ENCODE measurements at regions not wholly inside any gene's neighbourhood (a gene's known extent, or its start where the extent isn't known, plus 50 kb on each side); places are given as distances from the start of the nearest gene placed in this dataset.

- Histone ChIP-seq H3K27me3 (ENCODE audit: insufficient read depth, low read length) (peaks cover 15% of the 10 kb centered on the region), H3K4me1 (ENCODE audit: insufficient read depth, low read length) (no peaks in the 10 kb centered on the region), H3K9me3 (ENCODE audit: insufficient read depth, low read depth, low read length) (no peaks in the 10 kb centered on the region), H3K36me3 (ENCODE audit: insufficient read depth, low read length) (no peaks in the 10 kb centered on the region), H3K9ac (ENCODE audit: low read length) (no peak overlapping the region), H3K4me2 (ENCODE audit: low read length) (no peak overlapping the region), H3K27ac (ENCODE audit: low read depth, low read length) (no peak overlapping the region), H3K79me2 (ENCODE audit: insufficient read depth, low read length) (no peaks in the 10 kb centered on the region), H4K20me1 (ENCODE audit: insufficient read depth, low read length) (peaks cover 3% of the 10 kb centered on the region), H2AFZ (ENCODE audit: low read depth, low read length) (no peak overlapping the region), H3K4me3 (ENCODE audit: insufficient read depth, low read depth, low read length) (no peak overlapping the region)
- no peak for TF ChIP-seq EZH2 (IDR thresholded peaks at IDR 0.05; ENCODE audit: insufficient read depth, low read length)
- TF ChIP-seq, protein P1, sequence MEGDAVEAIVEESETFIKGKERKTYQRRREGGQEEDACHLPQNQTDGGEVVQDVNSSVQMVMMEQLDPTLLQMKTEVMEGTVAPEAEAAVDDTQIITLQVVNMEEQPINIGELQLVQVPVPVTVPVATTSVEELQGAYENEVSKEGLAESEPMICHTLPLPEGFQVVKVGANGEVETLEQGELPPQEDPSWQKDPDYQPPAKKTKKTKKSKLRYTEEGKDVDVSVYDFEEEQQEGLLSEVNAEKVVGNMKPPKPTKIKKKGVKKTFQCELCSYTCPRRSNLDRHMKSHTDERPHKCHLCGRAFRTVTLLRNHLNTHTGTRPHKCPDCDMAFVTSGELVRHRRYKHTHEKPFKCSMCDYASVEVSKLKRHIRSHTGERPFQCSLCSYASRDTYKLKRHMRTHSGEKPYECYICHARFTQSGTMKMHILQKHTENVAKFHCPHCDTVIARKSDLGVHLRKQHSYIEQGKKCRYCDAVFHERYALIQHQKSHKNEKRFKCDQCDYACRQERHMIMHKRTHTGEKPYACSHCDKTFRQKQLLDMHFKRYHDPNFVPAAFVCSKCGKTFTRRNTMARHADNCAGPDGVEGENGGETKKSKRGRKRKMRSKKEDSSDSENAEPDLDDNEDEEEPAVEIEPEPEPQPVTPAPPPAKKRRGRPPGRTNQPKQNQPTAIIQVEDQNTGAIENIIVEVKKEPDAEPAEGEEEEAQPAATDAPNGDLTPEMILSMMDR (IDR thresholded peaks at IDR 0.05; ENCODE audit: insufficient read depth, low read depth, low read length), result no peak
- DNase-seq (ENCODE audit: low read depth) (no peak), FAIRE-seq (no peak)
- Mint-ChIP-seq H3K27me3 (ENCODE audit: low read depth, unreplicated experiment) (peaks cover 86% of the 10 kb centered on the region), H3K4me1 (ENCODE audit: low read depth, unreplicated experiment) (no peaks in the 10 kb centered on the region), H3K27ac (ENCODE audit: unreplicated experiment) (no peak overlapping the region), H3K9me3 (ENCODE audit: unreplicated experiment) (peaks cover 4% of the 10 kb centered on the region), H3K36me3 (ENCODE audit: low read depth, unreplicated experiment) (no peaks in the 10 kb centered on the region), H3K4me3 (ENCODE audit: unreplicated experiment) (no peak overlapping the region)
These were observed 100.2 kb downstream of the MRM1 start for GRCh38 chr17:36701429-36702099.

GRCh38 chr17:36702636-36703035 lies 101.3 kb downstream of the MRM1 start:
- Histone ChIP-seq H3K4me2 (ENCODE audit: low read length) (no peak overlapping the region), H3K9ac (ENCODE audit: low read length) (no peak overlapping the region), H2AFZ (ENCODE audit: low read depth, low read length) (no peak overlapping the region), H3K9me3 (ENCODE audit: insufficient read depth, low read depth, low read length) (no peaks in the 10 kb centered on the region), H3K27ac (ENCODE audit: low read depth, low read length) (no peak overlapping the region), H3K4me1 (ENCODE audit: insufficient read depth, low read length) (no peaks in the 10 kb centered on the region), H3K36me3 (ENCODE audit: insufficient read depth, low read length) (no peaks in the 10 kb centered on the region), H3K27me3 (ENCODE audit: insufficient read depth, low read length) (peaks cover 15% of the 10 kb centered on the region), H3K4me3 (ENCODE audit: insufficient read depth, low read depth, low read length) (no peak overlapping the region), H4K20me1 (ENCODE audit: insufficient read depth, low read length) (peaks cover 3% of the 10 kb centered on the region), H3K79me2 (ENCODE audit: insufficient read depth, low read length) (no peaks in the 10 kb centered on the region)
- no peak for DNase-seq (ENCODE audit: low read depth)
- TF ChIP-seq, protein P1 (IDR thresholded peaks at IDR 0.05; ENCODE audit: insufficient read depth, low read depth, low read length), result no peak
- TF ChIP-seq EZH2 (IDR thresholded peaks at IDR 0.05; ENCODE audit: insufficient read depth, low read length), result no peak
- H3K36me3 Mint-ChIP-seq (ENCODE audit: low read depth, unreplicated experiment), result no peaks in the 10 kb centered on the region
- peaks cover 82% of the 10 kb centered on the region for H3K27me3 Mint-ChIP-seq (ENCODE audit: low read depth, unreplicated experiment)
- H3K4me3 Mint-ChIP-seq (ENCODE audit: unreplicated experiment), result no peak overlapping the region
- no peak overlapping the region for H3K27ac Mint-ChIP-seq (ENCODE audit: unreplicated experiment)
- H3K4me1 Mint-ChIP-seq (ENCODE audit: low read depth, unreplicated experiment), result no peaks in the 10 kb centered on the region
- H3K9me3 Mint-ChIP-seq (ENCODE audit: unreplicated experiment), result peaks cover 4% of the 10 kb centered on the region
- no peak for FAIRE-seq

- no peak overlapping the region for H2AFZ ChIP-seq (ENCODE audit: low read depth, low read length)
- H3K36me3 Mint-ChIP-seq (ENCODE audit: low read depth, unreplicated experiment), result no peaks in the 10 kb centered on the region
- no peak overlapping the region for H3K4me3 ChIP-seq (ENCODE audit: insufficient read depth, low read depth, low read length)
- no peak overlapping the region for H3K27ac ChIP-seq (ENCODE audit: low read depth, low read length)
- H3K27ac Mint-ChIP-seq (ENCODE audit: unreplicated experiment), result no peak overlapping the region
- H3K4me2 ChIP-seq (ENCODE audit: low read length), result peak overlapping the region; percentile 82
- H3K9ac ChIP-seq (ENCODE audit: low read length), result no peak overlapping the region
- no peak overlapping the region for H3K4me3 Mint-ChIP-seq (ENCODE audit: unreplicated experiment)
- H3K4me1 ChIP-seq (ENCODE audit: insufficient read depth, low read length), result no peaks in the 10 kb centered on the region
- peaks cover 17% of the 10 kb centered on the region for H3K27me3 ChIP-seq (ENCODE audit: insufficient read depth, low read length)
- FAIRE-seq, result no peak
- no peaks in the 10 kb centered on the region for H3K79me2 ChIP-seq (ENCODE audit: insufficient read depth, low read length)
- H3K4me1 Mint-ChIP-seq (ENCODE audit: low read depth, unreplicated experiment), result no peaks in the 10 kb centered on the region
- no peaks in the 10 kb centered on the region for H3K9me3 ChIP-seq (ENCODE audit: insufficient read depth, low read depth, low read length)
- H3K27me3 Mint-ChIP-seq (ENCODE audit: low read depth, unreplicated experiment), result peaks cover 74% of the 10 kb centered on the region
- peak; percentile 7 for DNase-seq (ENCODE audit: low read depth)
- peaks cover 3% of the 10 kb centered on the region for H4K20me1 ChIP-seq (ENCODE audit: insufficient read depth, low read length)
- no peaks in the 10 kb centered on the region for H3K36me3 ChIP-seq (ENCODE audit: insufficient read depth, low read length)
- TF ChIP-seq, protein P1 (IDR thresholded peaks at IDR 0.05; ENCODE audit: insufficient read depth, low read depth, low read length), result no peak
- TF ChIP-seq EZH2 (IDR thresholded peaks at IDR 0.05; ENCODE audit: insufficient read depth, low read length), result no peak
- peaks cover 4% of the 10 kb centered on the region for H3K9me3 Mint-ChIP-seq (ENCODE audit: unreplicated experiment)
These were observed 102.5 kb downstream of the MRM1 start for GRCh38 chr17:36703860-36704266.
